ENCODE measurements at regions not wholly inside any gene's neighbourhood (a gene's known extent, or its start where the extent isn't known, plus 50 kb on each side); places are given as distances from the start of the nearest gene placed in this dataset.

DNA sequence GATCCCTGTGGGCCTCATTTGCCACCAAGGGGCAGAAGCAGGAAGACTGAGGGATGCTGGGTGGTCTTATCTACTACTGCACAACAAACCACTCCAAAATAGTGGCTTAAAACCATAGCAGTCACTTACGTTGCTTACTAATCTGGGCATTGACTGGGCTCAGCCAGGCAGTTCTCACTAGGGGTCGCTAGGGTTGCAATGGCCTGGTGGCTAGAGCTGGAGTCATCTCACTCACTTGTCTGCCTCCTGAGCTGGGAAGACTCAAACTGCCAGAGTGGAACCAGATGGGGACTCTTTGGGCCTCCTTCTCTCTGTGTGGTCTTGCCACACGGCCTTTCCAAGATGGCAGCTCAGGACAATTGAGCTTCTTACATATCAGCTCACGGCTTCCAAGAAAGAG is 216.3 kb upstream of the BCOR start:
- no peak for DNase-seq (ENCODE audit: low read depth in 2 of 2)

DNA sequence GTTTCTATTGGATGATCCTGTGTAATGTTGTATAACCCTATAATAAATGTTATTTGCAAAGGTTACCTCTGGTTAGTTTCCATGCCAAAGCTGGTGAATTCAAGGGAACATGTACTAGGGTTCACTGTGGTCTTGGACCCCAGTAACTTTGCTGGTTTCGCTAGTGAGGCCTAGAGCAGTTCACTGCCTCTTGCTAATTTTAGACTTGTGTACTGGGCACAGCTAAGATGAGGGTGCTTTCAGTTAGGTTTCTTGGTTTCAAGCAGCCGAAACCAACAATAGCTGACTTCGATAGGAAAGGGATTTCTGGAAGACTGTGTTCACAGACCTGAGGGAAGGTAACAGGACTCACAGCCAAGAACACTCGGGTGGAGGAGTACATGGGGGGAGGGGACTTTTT is 215.5 kb upstream of the BCOR start:
- no peak for DNase-seq (ENCODE audit: low read depth in 2 of 2)

DNA sequence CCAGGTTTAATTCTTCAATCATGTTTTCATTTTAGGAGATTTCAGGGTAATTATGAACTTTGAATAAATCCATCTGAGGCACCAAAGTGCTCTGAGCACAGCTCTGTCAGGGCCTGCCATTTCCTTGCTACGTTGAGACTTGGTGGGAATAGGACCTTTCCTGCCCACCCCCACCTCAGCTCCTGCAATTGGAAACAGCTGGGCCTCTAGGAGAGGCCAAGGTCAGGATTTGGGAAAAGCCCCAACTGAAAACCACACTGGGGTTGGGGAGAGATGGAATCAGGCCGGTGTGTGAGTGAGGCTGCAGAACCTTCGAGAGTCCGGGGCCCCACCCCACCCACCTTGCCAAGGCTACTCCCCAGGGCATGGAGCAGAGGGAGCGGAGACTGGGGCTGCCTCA is 212.7 kb upstream of the BCOR start:
- no peak for DNase-seq (ENCODE audit: low read depth in 2 of 2)

DNA sequence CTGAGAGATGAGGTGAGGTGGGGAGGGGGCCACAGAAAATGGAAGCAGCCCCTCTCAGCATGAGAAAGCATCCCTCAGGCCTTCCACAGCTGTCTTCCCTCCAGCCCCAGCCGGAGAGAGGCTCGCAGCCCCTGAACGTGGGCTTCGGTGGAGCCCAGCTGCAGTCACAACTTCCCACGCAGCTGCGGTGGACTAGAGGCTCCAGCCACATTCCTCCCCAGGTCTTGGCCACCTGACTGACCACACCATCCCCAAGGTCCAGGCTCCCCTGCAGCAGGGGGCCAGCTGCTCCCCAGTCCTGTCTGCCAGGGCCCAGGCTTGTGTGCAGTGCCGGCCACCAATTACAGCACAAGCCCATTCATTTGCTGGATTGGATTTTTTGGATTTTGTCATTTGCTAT is 212.3 kb upstream of the BCOR start:
- no peak for DNase-seq (ENCODE audit: low read depth in 2 of 2)

DNA sequence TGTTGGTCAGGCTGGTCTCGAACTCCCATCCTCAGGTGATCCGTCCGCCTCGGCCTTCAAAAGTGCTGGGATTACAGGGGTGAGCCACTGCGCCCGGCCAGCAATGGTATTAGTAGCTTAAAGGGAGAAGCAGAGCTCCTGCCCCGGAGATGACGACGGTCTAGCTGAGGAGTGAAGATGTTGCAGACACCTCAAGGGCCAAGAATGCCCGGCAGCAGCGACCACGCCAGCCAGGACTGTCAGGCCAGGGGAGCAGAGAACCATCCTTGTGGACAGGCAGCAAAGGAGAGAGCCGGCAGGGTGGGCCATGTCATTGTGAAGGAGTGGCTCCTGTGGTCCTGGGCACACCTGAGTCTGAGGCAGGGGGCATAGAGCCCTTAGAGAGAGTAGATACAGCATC is 210.1 kb upstream of the BCOR start:
- DNase-seq (ENCODE audit: low read depth in 2 of 2) = no peak

DNA sequence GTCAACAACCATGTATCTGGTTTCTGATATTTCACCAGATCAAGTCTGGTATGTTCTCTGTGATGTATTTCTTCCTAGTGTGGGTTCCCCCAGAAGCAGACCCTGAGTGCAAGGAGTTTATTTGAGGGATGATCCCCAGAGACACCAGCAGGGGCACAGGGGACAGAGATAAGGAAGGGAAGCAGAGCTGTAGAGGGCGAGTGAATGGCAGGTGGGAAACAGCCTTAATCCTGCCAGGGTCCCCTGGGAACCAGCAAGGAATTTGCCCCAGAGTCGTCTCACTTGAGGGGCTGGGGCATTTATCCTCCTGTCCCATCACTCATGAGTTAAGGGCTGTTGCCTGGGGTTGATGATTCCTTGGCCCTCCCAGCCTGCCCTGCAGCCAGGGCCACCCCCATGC is 206.4 kb upstream of the BCOR start:
- DNase-seq (ENCODE audit: low read depth in 2 of 2) = no peak

DNA sequence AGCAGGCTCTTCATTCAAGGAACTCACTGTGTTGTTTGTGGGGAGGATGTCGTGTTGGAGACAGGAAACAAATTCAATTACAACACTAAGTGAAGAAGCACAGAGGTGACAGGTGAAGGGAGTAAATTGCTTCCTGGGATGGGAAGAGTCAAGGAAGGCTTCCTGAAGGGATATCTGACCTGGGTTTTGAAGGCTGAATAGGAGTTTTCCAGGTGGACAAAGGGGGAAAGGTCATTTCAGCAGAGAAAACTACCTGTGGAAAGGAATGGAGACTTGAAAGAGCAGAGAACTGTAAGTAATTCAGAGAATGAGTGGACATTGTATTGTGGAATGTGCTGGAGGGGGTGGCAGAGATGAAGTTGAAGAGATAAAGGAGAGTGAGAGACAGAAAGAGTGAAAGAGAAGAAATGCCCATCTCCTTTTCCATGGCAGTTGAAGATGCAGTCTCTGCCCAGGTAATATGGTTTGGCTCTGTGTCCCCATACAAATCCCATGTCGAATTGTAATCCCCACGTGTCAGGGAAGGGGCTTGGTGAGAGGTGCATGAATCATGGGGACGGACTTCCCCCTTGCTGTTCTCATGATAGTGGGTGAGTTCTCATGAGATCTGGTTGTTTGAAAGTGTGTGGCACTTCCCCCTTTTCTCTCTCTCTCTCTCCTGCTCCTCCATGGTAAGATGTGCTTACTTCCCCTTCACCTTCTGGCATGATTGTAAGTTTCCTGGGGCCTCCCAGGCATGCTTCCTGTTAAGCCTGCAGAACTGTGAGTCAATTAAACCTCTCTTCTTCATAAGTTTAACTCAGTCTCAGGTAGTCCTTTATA is 205.7 kb upstream of the BCOR start:
- no peak for DNase-seq (ENCODE audit: low read depth in 2 of 2)

DNA sequence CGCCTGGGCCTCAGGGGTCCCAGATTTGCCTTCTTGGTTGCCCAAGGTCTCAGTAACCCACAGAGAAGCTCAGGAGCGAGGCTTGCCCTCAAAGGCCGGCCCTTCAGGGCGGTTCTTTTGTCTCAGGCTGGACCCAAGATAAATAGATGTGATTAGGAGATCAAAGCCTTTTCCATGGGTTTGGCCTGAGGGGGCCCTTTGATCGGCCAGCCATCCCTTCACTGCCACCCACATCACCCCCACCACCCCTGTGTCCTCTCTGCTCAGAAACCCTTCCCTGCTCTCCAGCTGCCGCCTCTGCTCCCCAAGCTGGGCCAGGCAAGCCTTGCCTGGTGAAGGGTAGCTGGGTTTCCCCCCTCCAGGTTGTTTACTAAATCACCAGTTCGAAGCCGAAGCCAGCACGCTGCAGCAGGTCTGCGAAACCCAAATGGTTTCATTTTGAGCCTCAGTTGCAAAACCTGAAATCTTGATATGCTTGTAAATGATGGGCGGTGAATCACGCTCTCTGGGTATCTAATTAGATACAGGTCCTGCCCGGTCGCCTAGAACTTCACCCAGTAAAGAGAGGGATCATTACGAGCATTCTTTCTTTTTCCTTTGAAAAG is 202.6 kb upstream of the BCOR start:
- no peak for DNase-seq (ENCODE audit: low read depth in 2 of 2)

DNA sequence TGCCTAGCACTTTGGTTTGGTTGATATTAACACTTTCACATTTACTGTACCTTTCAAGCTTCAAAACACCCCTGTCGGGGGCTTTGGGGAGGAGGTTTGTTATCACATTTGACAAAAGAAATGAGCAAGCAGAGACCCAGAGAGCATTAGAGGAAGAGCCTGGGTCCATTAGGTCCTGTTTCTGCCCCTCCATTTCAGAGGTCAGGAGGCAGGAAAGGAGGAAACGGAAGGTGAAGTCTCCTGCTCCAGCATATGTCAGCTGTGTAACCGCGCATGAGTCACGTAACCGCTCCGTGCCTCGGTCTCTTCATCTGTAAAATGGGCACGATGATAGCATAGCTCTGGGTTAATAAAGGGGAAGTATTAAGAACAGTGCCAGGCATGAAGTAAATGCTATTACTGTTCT is 201.9 kb upstream of the BCOR start:
- DNase-seq (ENCODE audit: low read depth in 2 of 2) = no peak

DNA sequence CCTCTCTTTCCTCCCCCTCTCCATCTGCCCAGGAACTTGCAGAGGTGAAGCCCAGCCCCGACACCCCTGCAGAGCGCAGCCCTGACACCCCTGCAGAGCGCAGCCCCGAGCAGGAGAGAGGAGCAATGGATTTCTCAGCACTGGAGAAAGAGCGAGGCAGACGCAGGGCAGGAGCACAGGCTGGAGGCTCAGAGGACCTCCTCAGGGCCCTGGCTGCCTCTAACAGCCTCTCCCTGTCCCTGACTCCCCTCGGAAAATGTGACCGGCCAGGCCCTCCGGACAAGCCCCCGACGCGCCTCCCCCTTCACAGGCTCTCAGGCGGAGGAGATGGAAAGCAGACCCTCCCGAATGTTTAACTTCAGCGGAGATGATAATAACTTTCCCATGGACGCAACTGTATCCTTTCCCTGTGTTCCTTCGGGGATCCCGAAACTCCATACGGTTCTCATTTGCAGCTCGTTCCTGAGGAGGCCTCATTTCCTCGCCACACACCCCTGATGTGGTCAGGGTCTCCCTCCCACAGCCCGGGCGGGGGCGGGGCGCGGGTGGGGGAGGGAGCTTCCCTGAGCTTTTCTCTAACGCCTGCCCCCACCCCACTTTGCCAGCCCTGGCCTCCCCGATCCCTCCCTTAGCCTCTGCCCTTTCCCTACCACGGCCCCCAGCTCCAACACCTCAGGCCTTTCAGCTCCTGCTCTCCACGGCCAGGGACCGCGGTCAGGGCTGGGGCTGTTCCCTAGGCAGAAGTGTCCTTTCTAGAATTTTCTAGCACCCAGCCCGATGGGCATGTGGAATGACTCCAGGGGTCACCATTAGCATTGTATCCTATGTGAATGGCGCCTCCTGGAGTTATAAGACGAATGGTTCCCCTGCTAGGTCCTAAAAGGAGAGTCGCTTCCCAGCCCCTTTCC is 201.1 kb upstream of the BCOR start:
- no peak for DNase-seq (ENCODE audit: low read depth in 2 of 2)

DNA sequence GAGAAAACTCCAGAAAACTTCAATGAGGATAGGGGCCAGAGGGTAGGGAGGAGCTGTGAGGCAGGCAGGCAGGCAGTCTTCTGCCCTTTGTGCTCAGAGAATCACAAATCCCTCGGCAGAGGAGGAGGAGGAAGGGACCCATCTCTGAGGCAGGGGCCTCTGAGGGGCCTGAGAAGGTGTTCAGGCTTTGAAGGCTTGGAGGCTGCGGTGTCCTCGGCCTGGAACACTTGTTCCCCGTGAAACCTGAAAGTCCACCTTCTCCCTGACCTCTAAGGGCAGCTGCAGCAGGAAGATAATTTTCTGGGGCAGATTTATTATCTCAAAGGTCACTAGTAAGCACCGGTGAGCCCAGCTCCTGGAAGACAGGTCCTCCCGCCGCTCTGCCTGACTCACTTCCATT is 200.3 kb upstream of the BCOR start:
- no peak for DNase-seq (ENCODE audit: low read depth in 2 of 2)

DNA sequence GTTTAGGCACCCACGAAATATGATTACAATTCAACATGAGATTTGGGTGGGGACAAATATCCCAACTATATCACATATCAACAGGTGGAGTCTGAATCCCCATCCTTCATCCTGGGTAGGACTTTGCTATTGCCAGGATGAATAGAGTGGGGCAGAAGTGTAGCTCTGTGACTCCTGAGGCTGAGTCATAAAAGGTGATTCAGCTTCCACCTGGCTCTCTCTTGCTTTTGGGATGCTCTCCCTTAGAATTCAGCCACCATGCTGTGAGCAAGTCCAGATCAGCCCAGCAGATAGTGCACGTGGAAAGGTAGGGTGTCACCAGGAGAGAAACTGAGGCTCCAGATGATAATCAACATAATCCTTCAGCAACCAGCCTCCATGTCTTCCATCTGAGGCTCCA is 193.8 kb upstream of the BCOR start:
- no peak for DNase-seq (ENCODE audit: low read depth in 2 of 2)

DNA sequence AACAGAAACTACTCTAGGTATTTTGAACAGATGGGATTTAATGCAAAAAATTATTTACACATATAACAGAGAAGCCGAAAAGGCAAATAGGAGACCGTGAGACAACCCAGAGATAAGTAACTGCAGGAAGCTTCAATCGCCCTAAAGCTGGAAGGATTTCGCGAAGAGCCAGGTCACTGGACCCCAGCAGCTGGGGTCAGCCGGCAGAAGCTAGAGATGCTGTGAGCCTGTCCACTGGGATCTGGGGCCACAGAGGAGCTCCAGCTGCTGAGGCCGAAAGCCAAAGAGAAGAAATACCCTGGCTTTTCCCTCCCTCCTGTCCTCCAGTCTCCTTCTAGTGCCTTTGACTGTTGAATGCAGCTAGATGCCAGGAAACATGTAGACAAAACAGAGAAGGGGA is 192.8 kb upstream of the BCOR start:
- DNase-seq (ENCODE audit: low read depth in 2 of 2) = no peak

DNA sequence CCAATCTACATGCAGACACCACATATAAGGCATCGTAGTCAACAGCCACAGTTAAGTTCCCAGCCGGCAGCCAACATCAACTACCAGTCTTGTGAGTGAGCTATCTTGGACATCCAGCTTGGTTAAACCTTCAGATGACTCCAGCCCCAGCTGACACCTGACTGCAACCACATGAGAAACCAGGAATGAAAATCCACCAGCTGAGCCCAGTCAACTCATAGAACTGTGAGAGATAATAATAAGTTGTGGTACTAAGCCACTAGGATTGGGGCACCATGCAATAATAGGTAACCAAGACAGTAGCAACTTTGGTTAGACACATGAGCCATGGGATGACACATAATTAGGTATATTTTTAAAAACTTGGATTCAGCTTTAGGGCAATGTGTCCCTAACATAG is 188.1 kb upstream of the BCOR start:
- DNase-seq (ENCODE audit: low read depth in 2 of 2) = no peak

DNA sequence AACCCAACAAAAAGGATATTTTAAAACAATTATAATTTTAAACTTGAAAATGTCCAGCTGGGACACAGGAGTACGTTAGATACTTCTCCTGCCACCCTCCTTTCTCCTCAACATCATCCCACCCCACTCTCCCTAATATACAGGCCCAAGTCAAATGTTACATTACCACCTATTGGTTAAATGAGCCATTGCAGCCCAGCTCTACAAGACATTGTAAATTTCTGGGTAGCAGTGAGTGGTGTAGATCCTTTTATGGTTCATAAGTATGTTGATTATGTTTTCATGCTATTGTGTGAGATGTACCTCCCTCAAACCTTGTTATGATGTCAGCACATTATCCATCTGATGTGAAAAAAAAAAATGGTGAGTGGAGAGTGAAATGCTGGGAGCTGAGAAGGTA is 187.1 kb upstream of the BCOR start:
- no peak for DNase-seq (ENCODE audit: low read depth in 2 of 2)

DNA sequence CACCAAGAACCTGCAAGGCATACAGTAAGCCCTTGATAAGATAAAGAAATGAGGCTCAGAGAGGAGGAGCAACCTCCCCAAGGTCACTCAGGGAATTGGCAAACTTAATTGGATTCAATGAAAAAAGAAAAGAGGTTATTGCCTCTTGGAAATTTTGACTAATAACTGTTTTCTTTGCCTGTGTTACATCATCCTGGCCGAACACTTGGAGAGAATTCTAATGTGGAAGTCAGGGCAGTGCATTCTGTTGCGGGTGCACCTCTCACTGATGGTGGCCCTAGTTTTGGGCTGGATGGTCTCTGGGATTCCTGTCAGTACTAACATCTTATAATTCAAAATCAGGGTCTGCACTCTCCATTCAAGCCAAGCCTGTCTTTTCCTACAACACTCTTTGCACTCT is 186.2 kb upstream of the BCOR start:
- DNase-seq (ENCODE audit: low read depth in 2 of 2) = no peak

DNA sequence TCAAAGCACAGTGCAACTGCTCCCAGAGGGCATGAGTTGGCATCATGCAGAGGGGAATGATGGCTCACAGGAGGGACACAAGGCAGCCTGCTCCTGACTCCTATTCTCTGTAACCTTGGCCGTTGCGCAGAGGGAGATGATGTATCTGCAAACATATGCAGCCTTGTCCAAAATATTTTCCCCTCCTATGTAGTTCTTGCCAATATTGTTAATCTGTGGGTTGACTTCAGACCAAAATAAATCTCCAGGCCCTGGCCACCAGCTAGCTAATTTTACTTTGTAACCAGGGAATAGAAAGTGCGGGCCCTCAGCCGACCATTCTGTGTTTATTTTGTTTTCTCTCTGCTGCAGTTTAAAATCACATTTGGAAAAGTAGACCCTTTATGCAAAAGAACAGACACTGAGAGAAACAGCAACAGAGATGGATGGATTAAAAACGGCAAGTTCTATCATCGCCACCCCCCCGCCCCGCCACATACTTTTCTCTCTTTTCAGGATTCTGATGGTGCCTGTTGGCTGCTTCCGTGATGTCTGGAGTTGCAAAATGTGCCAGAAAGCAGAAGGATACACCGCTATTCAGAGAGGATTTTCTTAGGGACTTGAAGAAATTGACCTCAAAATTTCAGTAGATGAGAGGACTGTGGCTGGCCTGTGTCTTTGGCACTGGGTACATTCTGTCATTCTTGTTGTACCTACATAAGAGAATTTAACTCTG is 185.3 kb upstream of the BCOR start:
- no peak for DNase-seq (ENCODE audit: low read depth in 2 of 2)

DNA sequence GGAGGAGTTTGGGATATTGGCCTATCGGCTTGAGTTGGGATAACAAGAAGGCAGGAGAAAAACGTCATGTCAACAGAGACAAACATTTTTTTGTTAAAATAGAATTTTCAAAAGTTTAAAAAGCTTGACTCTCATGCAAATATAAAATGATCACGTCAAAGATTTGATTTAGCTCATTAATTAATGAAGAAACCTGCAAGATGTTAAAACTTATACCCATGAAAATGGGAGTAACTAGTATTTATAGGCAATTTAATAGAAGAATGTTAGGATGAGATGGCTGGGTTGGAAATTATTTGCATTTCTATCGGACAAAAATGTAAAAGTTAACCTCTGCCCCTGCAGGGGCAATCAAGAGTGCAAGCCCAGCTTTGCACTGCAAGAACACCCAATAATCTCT is 184.6 kb upstream of the BCOR start:
- no peak for DNase-seq (ENCODE audit: low read depth in 2 of 2)

DNA sequence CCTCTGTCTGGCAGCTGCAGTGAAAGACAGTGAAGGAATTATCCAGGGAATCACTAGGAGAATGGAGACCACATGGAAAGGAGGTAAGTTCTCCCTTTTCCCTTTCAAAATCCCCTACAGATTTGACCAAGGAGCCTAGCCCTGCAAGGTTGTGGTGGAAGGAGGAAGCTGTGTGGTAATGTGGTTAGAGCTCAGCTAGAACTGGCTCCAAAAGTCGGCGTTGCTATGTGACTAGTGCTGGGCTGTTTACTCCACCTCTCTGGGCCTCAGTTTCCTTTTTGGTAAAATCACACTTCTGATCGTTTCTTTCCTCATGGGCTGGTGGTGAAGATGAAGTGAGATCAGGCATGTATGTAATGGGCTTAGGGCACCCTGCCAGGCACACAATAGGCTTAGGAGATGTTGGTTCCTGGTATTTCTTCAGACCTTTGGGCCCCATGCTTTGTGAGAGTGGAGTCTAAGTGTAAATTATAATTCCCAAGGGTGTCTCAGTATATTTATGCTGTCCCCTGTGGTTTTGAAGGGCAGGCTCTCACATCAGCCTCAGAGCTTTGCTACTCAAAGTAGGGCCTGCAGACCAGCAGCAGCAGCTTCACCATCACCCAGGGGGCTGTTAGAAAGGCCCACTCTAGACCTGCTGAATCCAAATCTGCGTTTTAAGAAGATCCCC is 183.7 kb upstream of the BCOR start:
- DNase-seq (ENCODE audit: low read depth in 2 of 2) = no peak

DNA sequence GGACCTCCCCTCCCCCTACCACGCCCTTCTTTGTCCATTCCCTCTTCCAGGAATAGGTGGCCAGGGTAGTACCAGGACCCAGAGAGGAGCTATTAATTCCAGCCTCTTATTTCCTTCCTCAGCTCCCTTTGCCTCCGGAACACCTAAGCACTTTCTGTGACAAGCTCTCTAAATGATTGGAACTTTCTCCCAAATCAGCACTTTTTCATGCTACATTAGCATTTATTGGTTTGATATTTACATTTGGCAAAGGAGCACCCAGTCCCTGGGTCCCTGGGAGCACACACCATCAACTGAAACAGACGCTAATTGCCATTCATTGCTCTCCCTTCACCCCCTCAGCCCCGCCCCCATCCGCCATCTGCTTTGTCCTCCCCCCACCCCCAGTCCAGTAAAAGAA is 182.0 kb upstream of the BCOR start:
- no peak for DNase-seq (ENCODE audit: low read depth in 2 of 2)

DNA sequence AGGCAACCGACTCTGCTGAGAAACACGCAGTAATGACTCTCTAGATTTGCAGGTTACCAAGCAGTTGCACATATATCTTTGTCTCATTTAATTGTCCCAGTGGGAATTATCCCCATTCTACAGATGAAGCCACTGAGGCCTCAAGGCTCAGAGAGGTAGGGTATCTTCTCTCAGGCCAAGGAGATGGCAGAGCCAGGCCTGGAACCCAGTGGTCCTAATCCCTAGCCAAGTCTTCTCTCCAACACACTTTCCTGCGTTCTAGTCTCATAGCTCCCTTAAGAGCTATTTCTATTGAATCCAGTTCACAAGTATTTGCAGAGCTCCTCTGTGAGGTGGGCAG is 181.3 kb upstream of the BCOR start:
- DNase-seq (ENCODE audit: low read depth in 2 of 2) = no peak
